Vagina (tissue), 2 donors: ENCODE measurements at regions not wholly inside any gene's neighbourhood (a gene's known extent, or its start where the extent isn't known, plus 50 kb on each side); places are given as distances from the start of the nearest gene placed in this dataset.

Experiments
- POLR2A ChIP-seq, 2 donors: fragments of 450-650 bp; IDR thresholded peaks; one replicate each; pipeline ENCODE4 v1.6.1; 2017; ENCODE audit warnings: antibody characterized with exemption in 2 of 2, mild to moderate bottlenecking in 2 of 2, moderate library complexity in 2 of 2
- POLR2AphosphoS5 ChIP-seq, 2 donors: sonication (generic); formaldehyde crosslinking; IDR thresholded peaks; one replicate each; pipeline ENCODE4 v1.9.0; 2017; ENCODE audit warnings: antibody characterized with exemption in 2 of 2, mild to moderate bottlenecking in 2 of 2, low read depth in 1 of 2; ENCODE audit not compliant: insufficient read depth in 1 of 2
- TF ChIP-seq, protein P1 (sequence below), 3 experiments: fragments of 450-650 bp in 2 of 3; fragments of 200-600 bp in 1 of 3; sonication (generic) in 1 of 3; IDR thresholded peaks; one replicate each; pipeline ENCODE4 v1.5.1; 2017 to 2019; ENCODE audit warnings: antibody characterized with exemption in 3 of 3, mild to moderate bottlenecking in 2 of 3, moderate library complexity in 2 of 3

GRCh38 chr13:81488021-81488420, 1147.1 kb upstream of the SPRY2 start:
- TF ChIP-seq POLR2AphosphoS5 (IDR thresholded peaks at IDR 0.05; ENCODE audit: insufficient read depth in 1 of 2, low read depth in 1 of 2) (no peak), POLR2A (IDR thresholded peaks at IDR 0.05) (no peak)
- TF ChIP-seq, protein P1, sequence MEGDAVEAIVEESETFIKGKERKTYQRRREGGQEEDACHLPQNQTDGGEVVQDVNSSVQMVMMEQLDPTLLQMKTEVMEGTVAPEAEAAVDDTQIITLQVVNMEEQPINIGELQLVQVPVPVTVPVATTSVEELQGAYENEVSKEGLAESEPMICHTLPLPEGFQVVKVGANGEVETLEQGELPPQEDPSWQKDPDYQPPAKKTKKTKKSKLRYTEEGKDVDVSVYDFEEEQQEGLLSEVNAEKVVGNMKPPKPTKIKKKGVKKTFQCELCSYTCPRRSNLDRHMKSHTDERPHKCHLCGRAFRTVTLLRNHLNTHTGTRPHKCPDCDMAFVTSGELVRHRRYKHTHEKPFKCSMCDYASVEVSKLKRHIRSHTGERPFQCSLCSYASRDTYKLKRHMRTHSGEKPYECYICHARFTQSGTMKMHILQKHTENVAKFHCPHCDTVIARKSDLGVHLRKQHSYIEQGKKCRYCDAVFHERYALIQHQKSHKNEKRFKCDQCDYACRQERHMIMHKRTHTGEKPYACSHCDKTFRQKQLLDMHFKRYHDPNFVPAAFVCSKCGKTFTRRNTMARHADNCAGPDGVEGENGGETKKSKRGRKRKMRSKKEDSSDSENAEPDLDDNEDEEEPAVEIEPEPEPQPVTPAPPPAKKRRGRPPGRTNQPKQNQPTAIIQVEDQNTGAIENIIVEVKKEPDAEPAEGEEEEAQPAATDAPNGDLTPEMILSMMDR (IDR thresholded peaks at IDR 0.05), result no peak
